ENCODE measurements at regions not wholly inside any gene's neighbourhood (a gene's known extent, or its start where the extent isn't known, plus 50 kb on each side); places are given as distances from the start of the nearest gene placed in this dataset.

- no peaks in the 10 kb centered on the region for H3K4me1 ChIP-seq (ENCODE audit: low read length)
- H2AFZ ChIP-seq (ENCODE audit: low read depth, low read length): no peak overlapping the region
- H3K27ac ChIP-seq (ENCODE audit: low read length): no peak overlapping the region
- no peaks in the 10 kb centered on the region for H3K27me3 ChIP-seq (ENCODE audit: low read depth, low read length)
- H3K9me3 ChIP-seq (ENCODE audit: insufficient read depth, low read length): no peaks in the 10 kb centered on the region
- no peaks in the 10 kb centered on the region for H3K36me3 ChIP-seq (replicated peaks; ENCODE audit: low read depth, low read length)
- H3K4me3 ChIP-seq (ENCODE audit: low read length): no peak overlapping the region
- no peak overlapping the region for H3K9ac ChIP-seq (ENCODE audit: low read length)
- TF ChIP-seq CTCF (IDR thresholded peaks at IDR 0.05; ENCODE audit: low read depth, low read length) (no peak), EZH2phosphoT487 (IDR thresholded peaks at IDR 0.05; ENCODE audit: low read depth) (no peak)
- H4K20me1 ChIP-seq (ENCODE audit: insufficient read depth, low read length): no peaks in the 10 kb centered on the region
- no peak overlapping the region for H3K4me2 ChIP-seq (ENCODE audit: low read length)
- H3K79me2 ChIP-seq (ENCODE audit: low read length): no peaks in the 10 kb centered on the region
Observed at GRCh38 chr12:58776144-58776543, 144.2 kb downstream of the LRIG3 start.

DNA sequence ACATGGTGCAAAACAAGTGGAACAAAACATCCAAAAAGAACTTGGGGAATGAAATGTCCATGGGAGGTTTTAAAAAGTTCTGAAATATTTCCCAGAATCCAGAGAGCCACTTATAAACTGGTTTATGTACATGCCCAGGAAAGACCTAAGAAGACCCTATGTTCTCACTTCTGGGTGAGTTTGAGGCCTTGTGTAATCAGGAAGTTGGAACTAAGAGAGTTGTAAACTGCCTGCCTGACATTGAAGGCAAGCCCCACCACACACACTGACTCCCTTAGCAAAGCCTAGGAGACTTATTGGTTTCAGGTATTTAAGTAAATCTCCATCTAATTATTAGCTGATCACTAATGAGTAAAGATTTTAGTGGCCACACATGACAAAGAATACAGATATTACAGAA is 142.5 kb downstream of the LRIG3 start:
- no peak for TF ChIP-seq EZH2phosphoT487 (IDR thresholded peaks at IDR 0.05; ENCODE audit: low read depth)
- no peak for TF ChIP-seq CTCF (IDR thresholded peaks at IDR 0.05; ENCODE audit: low read depth, low read length)
- H3K4me3 ChIP-seq (ENCODE audit: low read length): no peak overlapping the region
- no peaks in the 10 kb centered on the region for H3K9me3 ChIP-seq (ENCODE audit: insufficient read depth, low read length)
- no peak overlapping the region for H3K9ac ChIP-seq (ENCODE audit: low read length)
- H3K27me3 ChIP-seq (ENCODE audit: low read depth, low read length): no peaks in the 10 kb centered on the region
- H3K79me2 ChIP-seq (ENCODE audit: low read length): no peaks in the 10 kb centered on the region
- H3K4me2 ChIP-seq (ENCODE audit: low read length): no peak overlapping the region
- no peak overlapping the region for H3K27ac ChIP-seq (ENCODE audit: low read length)
- no peak overlapping the region for H2AFZ ChIP-seq (ENCODE audit: low read depth, low read length)
- H3K36me3 ChIP-seq (replicated peaks; ENCODE audit: low read depth, low read length): no peaks in the 10 kb centered on the region
- H3K4me1 ChIP-seq (ENCODE audit: low read length): no peaks in the 10 kb centered on the region
- H4K20me1 ChIP-seq (ENCODE audit: insufficient read depth, low read length): no peaks in the 10 kb centered on the region

GRCh38 chr12:58781609-58782008 is 138.7 kb downstream of the LRIG3 start:
- no peak overlapping the region for H3K4me2 ChIP-seq (ENCODE audit: low read length)
- H3K79me2 ChIP-seq (ENCODE audit: low read length): no peaks in the 10 kb centered on the region
- no peaks in the 10 kb centered on the region for H3K36me3 ChIP-seq (replicated peaks; ENCODE audit: low read depth, low read length)
- no peaks in the 10 kb centered on the region for H3K9me3 ChIP-seq (ENCODE audit: insufficient read depth, low read length)
- H3K4me3 ChIP-seq (ENCODE audit: low read length): no peak overlapping the region
- TF ChIP-seq EZH2phosphoT487 (IDR thresholded peaks at IDR 0.05; ENCODE audit: low read depth) (no peak), CTCF (IDR thresholded peaks at IDR 0.05; ENCODE audit: low read depth, low read length) (no peak)
- H3K4me1 ChIP-seq (ENCODE audit: low read length): no peaks in the 10 kb centered on the region
- no peaks in the 10 kb centered on the region for H4K20me1 ChIP-seq (ENCODE audit: insufficient read depth, low read length)
- no peak overlapping the region for H2AFZ ChIP-seq (ENCODE audit: low read depth, low read length)
- H3K27ac ChIP-seq (ENCODE audit: low read length): no peak overlapping the region
- no peak overlapping the region for H3K9ac ChIP-seq (ENCODE audit: low read length)
- no peaks in the 10 kb centered on the region for H3K27me3 ChIP-seq (ENCODE audit: low read depth, low read length)

- Histone ChIP-seq H3K4me1 (ENCODE audit: low read length) (no peaks in the 10 kb centered on the region), H2AFZ (ENCODE audit: low read depth, low read length) (no peak overlapping the region), H3K27me3 (ENCODE audit: low read depth, low read length) (no peaks in the 10 kb centered on the region), H3K9me3 (ENCODE audit: insufficient read depth, low read length) (no peaks in the 10 kb centered on the region), H3K4me3 (ENCODE audit: low read length) (no peak overlapping the region), H3K27ac (ENCODE audit: low read length) (no peak overlapping the region), H3K36me3 (replicated peaks; ENCODE audit: low read depth, low read length) (no peaks in the 10 kb centered on the region), H3K4me2 (ENCODE audit: low read length) (no peak overlapping the region), H3K79me2 (ENCODE audit: low read length) (no peaks in the 10 kb centered on the region), H4K20me1 (ENCODE audit: insufficient read depth, low read length) (no peaks in the 10 kb centered on the region), H3K9ac (ENCODE audit: low read length) (no peak overlapping the region)
- no peak for TF ChIP-seq EZH2phosphoT487 (IDR thresholded peaks at IDR 0.05; ENCODE audit: low read depth)
- no peak for TF ChIP-seq CTCF (IDR thresholded peaks at IDR 0.05; ENCODE audit: low read depth, low read length)
Observed at GRCh38 chr12:58787021-58787760, 133.1 kb downstream of the LRIG3 start.
